ENCODE measurements at regions not wholly inside any gene's neighbourhood (a gene's known extent, or its start where the extent isn't known, plus 50 kb on each side); places are given as distances from the start of the nearest gene placed in this dataset.

GRCh38 chr14:98931126-98931525 is 340.9 kb downstream of the BCL11B start:
- TF ChIP-seq CTCF (IDR thresholded peaks at IDR 0.05) (no peak), POLR2A (IDR thresholded peaks at IDR 0.05; ENCODE audit: low read depth) (no peak), POLR2AphosphoS5 (IDR thresholded peaks at IDR 0.05) (no peak)
